Mammary epithelial cell (primary cell): ENCODE measurements at regions not wholly inside any gene's neighbourhood (a gene's known extent, or its start where the extent isn't known, plus 50 kb on each side); places are given as distances from the start of the nearest gene placed in this dataset.

Experiments used
- EZH2 ChIP-seq: IDR thresholded peaks from 2 replicates; pipeline ENCODE4 v1.6.1; 2012; ENCODE audit warnings: low read length, inconsistent platforms, borderline replicate concordance
- TF ChIP-seq, protein P1 (sequence below), 2 donors: IDR thresholded peaks in 1 of 2; conservative IDR thresholded peaks in 1 of 2; 2 replicates each; pipeline ENCODE4 v1.5.1; 2011 to 2012; ENCODE audit warnings: inconsistent platforms in 2 of 2, low read length in 2 of 2, mild to moderate bottlenecking in 2 of 2, control low read depth in 1 of 2, low read depth in 1 of 2; ENCODE audit not compliant: insufficient read depth in 1 of 2; ENCODE audit errors: extremely low read depth in 1 of 2

DNA sequence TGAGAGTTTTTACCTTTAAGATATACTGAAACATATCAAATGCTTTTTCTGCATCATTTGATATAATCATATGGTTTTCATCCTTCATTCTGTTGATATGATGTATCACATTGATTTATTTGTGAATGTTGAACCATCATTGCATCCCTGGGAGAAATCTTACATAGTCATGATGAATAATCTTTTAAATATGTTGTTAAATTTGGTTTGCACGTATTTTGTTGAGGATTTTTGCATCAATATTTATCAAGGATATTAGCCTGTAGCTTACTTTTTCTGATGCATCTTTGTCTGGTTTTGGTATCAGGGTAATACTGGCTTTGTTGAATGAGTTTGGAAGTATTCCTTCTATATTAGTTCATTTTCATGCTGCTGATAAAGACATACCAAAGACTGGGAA lies 541.4 kb downstream of the TLL1 start:
- TF ChIP-seq, protein P1, sequence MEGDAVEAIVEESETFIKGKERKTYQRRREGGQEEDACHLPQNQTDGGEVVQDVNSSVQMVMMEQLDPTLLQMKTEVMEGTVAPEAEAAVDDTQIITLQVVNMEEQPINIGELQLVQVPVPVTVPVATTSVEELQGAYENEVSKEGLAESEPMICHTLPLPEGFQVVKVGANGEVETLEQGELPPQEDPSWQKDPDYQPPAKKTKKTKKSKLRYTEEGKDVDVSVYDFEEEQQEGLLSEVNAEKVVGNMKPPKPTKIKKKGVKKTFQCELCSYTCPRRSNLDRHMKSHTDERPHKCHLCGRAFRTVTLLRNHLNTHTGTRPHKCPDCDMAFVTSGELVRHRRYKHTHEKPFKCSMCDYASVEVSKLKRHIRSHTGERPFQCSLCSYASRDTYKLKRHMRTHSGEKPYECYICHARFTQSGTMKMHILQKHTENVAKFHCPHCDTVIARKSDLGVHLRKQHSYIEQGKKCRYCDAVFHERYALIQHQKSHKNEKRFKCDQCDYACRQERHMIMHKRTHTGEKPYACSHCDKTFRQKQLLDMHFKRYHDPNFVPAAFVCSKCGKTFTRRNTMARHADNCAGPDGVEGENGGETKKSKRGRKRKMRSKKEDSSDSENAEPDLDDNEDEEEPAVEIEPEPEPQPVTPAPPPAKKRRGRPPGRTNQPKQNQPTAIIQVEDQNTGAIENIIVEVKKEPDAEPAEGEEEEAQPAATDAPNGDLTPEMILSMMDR (conservative IDR thresholded peaks at IDR 0.05 in 1 of 2, IDR thresholded peaks at IDR 0.05 in 1 of 2; ENCODE audit: extremely low read depth in 1 of 2, insufficient read depth in 1 of 2, low read depth in 1 of 2, low read length in 2 of 2), result no peak
- no peak for TF ChIP-seq EZH2
